Tibial nerve (tissue), 4 donors: ENCODE measurements at regions not wholly inside any gene's neighbourhood (a gene's known extent, or its start where the extent isn't known, plus 50 kb on each side); places are given as distances from the start of the nearest gene placed in this dataset.

Experiments
- DNase-seq, 2 donors: peaks; one replicate each; pipeline ENCODE4 v3.0.0-alpha.2; 2019; ENCODE audit warnings: low spot score in 2 of 2
- H3K27ac ChIP-seq, 4 donors: fragments of 200-600 bp; sonication (generic) in 3 of 4; one replicate each; pipeline ENCODE4 v1.5.1; 2017 to 2019; ENCODE audit warnings: mild to moderate bottlenecking in 1 of 4
- H3K27me3 ChIP-seq, 2 donors: fragments of 200-600 bp; sonication (generic) in 1 of 2; one replicate each; pipeline versions ENCODE4 v1.5.1 to v1.6.0; 2017 to 2019
- H3K36me3 ChIP-seq, 3 donors: fragments of 200-600 bp; sonication (generic); one replicate each; pipeline ENCODE4 v1.5.1; 2018 to 2019
- H3K4me1 ChIP-seq, 4 donors: fragments of 200-600 bp; sonication (generic) in 3 of 4; one replicate each; pipeline ENCODE4 v1.5.1; 2017 to 2019
- H3K4me3 ChIP-seq, 4 donors: fragments of 200-600 bp; sonication (generic) in 3 of 4; one replicate each; pipeline ENCODE4 v1.5.1; 2017 to 2019; ENCODE audit warnings: mild to moderate bottlenecking in 1 of 4, moderate library complexity in 1 of 4
- H3K9me3 ChIP-seq, 4 donors: fragments of 200-600 bp; sonication (generic) in 3 of 4; one replicate each; pipeline ENCODE4 v1.5.1; 2017 to 2019
- CTCF ChIP-seq, 5 experiments: fragments of 200-600 bp in 3 of 5; fragments of 450-650 bp in 2 of 5; sonication (generic) in 3 of 5; IDR thresholded peaks; one replicate each; pipeline ENCODE4 v1.5.1; 2016 to 2019; ENCODE audit warnings: antibody characterized with exemption in 5 of 5, mild to moderate bottlenecking in 3 of 5, moderate library complexity in 2 of 5
- EP300 ChIP-seq, 2 donors: sonication (generic); formaldehyde crosslinking; IDR thresholded peaks; one replicate each; pipeline ENCODE4 v1.6.1; 2017; ENCODE audit warnings: antibody characterized with exemption in 2 of 2, mild to moderate bottlenecking in 1 of 2
- POLR2A ChIP-seq, 2 donors: fragments of 450-650 bp; IDR thresholded peaks; one replicate each; pipeline ENCODE4 v1.6.1; 2017; ENCODE audit warnings: antibody characterized with exemption in 2 of 2, mild to moderate bottlenecking in 2 of 2, moderate library complexity in 2 of 2
- WGBS, 2 donors: methylation state at CpG; one replicate each; pipeline ENCODE4 v1.1.5; 2018; 5-methylcytosine and 5-hydroxymethylcytosine counted together

- Histone ChIP-seq H3K27ac (no peak overlapping the region), H3K4me3 (no peak overlapping the region), H3K36me3 (no peaks in the 10 kb centered on the region), H3K9me3 (no peaks in the 10 kb centered on the region), H3K27me3 (no peaks in the 10 kb centered on the region), H3K4me1 (peaks cover 0 to 4% (median 0%) of the 10 kb centered on the region in 4 donors)
- 71 to 80% methylated on average over 10 of the region's 10 CpGs for WGBS, 2 donors
- DNase-seq: no peak
- no peak for TF ChIP-seq POLR2A (IDR thresholded peaks at IDR 0.05)
- no peak for TF ChIP-seq CTCF (IDR thresholded peaks at IDR 0.05)
- no peak for TF ChIP-seq EP300 (IDR thresholded peaks at IDR 0.05)
Measured at GRCh38 chr11:37968148-37968547, 1370.1 kb upstream of the RAG2 start.

- Histone ChIP-seq H3K4me3 (no peak overlapping the region), H3K27me3 (no peaks in the 10 kb centered on the region), H3K27ac (no peak overlapping the region), H3K36me3 (no peaks in the 10 kb centered on the region), H3K4me1 (no peaks in the 10 kb centered on the region), H3K9me3 (no peaks in the 10 kb centered on the region)
- TF ChIP-seq EP300 (IDR thresholded peaks at IDR 0.05) (no peak), POLR2A (IDR thresholded peaks at IDR 0.05) (no peak), CTCF (IDR thresholded peaks at IDR 0.05) (no peak)
- no peak for DNase-seq
- WGBS, 2 donors: 84 to 85% methylated on average over 9 to 10 of the region's 10 CpGs
Measured at GRCh38 chr11:37967635-37968034, 1369.6 kb upstream of the RAG2 start.

GRCh38 chr11:37963440-37963839, 1365.4 kb upstream of the RAG2 start:
- no peak overlapping the region for H3K27ac ChIP-seq
- no peak for DNase-seq
- H3K27me3 ChIP-seq: no peaks in the 10 kb centered on the region
- H3K4me1 ChIP-seq: no peaks in the 10 kb centered on the region
- no peaks in the 10 kb centered on the region for H3K36me3 ChIP-seq
- TF ChIP-seq EP300 (IDR thresholded peaks at IDR 0.05): no peak
- TF ChIP-seq POLR2A (IDR thresholded peaks at IDR 0.05): no peak
- TF ChIP-seq CTCF (IDR thresholded peaks at IDR 0.05): no peak
- H3K9me3 ChIP-seq: peaks cover 0 to 9% (median 0%) of the 10 kb centered on the region in 4 donors
- no peak overlapping the region for H3K4me3 ChIP-seq
- WGBS, 2 donors: 61 to 62% methylated on average over 2 of the region's 2 CpGs

GRCh38 chr11:37957717-37958116, 1359.7 kb upstream of the RAG2 start:
- 53 to 61% methylated on average over 1 of the region's 1 CpG for WGBS, 2 donors
- Histone ChIP-seq H3K9me3 (peaks cover 0 to 13% (median 0%) of the 10 kb centered on the region in 4 donors), H3K4me1 (no peaks in the 10 kb centered on the region), H3K36me3 (no peaks in the 10 kb centered on the region), H3K27me3 (no peaks in the 10 kb centered on the region), H3K4me3 (no peak overlapping the region), H3K27ac (no peak overlapping the region)
- no peak for DNase-seq
- TF ChIP-seq CTCF (IDR thresholded peaks at IDR 0.05): no peak
- no peak for TF ChIP-seq POLR2A (IDR thresholded peaks at IDR 0.05)
- no peak for TF ChIP-seq EP300 (IDR thresholded peaks at IDR 0.05)

GRCh38 chr11:37951996-37952395, 1354.0 kb upstream of the RAG2 start:
- H3K27me3 ChIP-seq: no peaks in the 10 kb centered on the region
- DNase-seq: no peak
- H3K36me3 ChIP-seq: no peaks in the 10 kb centered on the region
- no peak overlapping the region for H3K4me3 ChIP-seq
- TF ChIP-seq POLR2A (IDR thresholded peaks at IDR 0.05) (no peak), EP300 (IDR thresholded peaks at IDR 0.05) (no peak), CTCF (IDR thresholded peaks at IDR 0.05) (no peak)
- 23 to 29% methylated on average over 2 of the region's 2 CpGs for WGBS, 2 donors
- no peaks in the 10 kb centered on the region for H3K9me3 ChIP-seq
- no peak overlapping the region for H3K27ac ChIP-seq
- H3K4me1 ChIP-seq: no peaks in the 10 kb centered on the region
